Keratinocyte (primary cell): ENCODE measurements at regions not wholly inside any gene's neighbourhood (a gene's known extent, or its start where the extent isn't known, plus 50 kb on each side); places are given as distances from the start of the nearest gene placed in this dataset.
"Not testable (repeated sequence)": the region's sequence is repeated elsewhere in the genome, so short reads cannot be mapped to it uniquely, and the experiment has no call there.

Experiments used
- DNase-seq: peaks from one replicate; pipeline ENCODE4 v3.0.0-alpha.2; 2011; ENCODE audit warnings: low read depth, missing footprints, low spot score
- FAIRE-seq: peaks from 2 replicates; lab custom pipeline; 2011; peaks lifted over from hg19 to GRCh38; lab: Jason Lieb, UNC
- H2AFZ ChIP-seq: 2 replicates; pipeline ENCODE4 v1.6.0; 2012; ENCODE audit warnings: low read length, control low read depth, inconsistent platforms; ENCODE audit not compliant: control insufficient read depth
- H3K27ac ChIP-seq: 2 replicates; pipeline ENCODE4 v1.5.1; 2011; ENCODE audit warnings: low read length; ENCODE audit not compliant: control insufficient read depth, insufficient read depth
- H3K27me3 ChIP-seq: 3 replicates; pipeline ENCODE4 v1.6.0; 2011; ENCODE audit warnings: low read length; ENCODE audit not compliant: control insufficient read depth, insufficient read depth; ENCODE audit errors: extremely low read depth
- H3K36me3 ChIP-seq, 2 experiments: 2 replicates in 1 of 2; 3 replicates in 1 of 2; pipeline ENCODE4 v1.5.1; 2011; ENCODE audit warnings: low read length in 2 of 2, mild to moderate bottlenecking in 1 of 2; ENCODE audit not compliant: control insufficient read depth in 2 of 2, insufficient read depth in 2 of 2; ENCODE audit errors: extremely low read depth in 1 of 2
- H3K4me1 ChIP-seq: 3 replicates; pipeline ENCODE4 v1.5.1; 2011; ENCODE audit warnings: low read length; ENCODE audit not compliant: control insufficient read depth, insufficient read depth; ENCODE audit errors: extremely low read depth
- H3K4me2 ChIP-seq: 3 replicates; pipeline ENCODE4 v1.6.0; 2011; ENCODE audit warnings: low read depth, low read length; ENCODE audit not compliant: control insufficient read depth, insufficient read depth; ENCODE audit errors: extremely low read depth
- H3K4me3 ChIP-seq, 3 experiments: fragments of 200-600 bp in 1 of 3; sonication (generic) in 1 of 3; 2 replicates in 2 of 3; 3 replicates in 1 of 3; pipeline ENCODE4 v1.5.1; 2011 to 2016; ENCODE audit warnings: low read length in 3 of 3, mild to moderate bottlenecking in 3 of 3, control low read depth in 2 of 3, inconsistent platforms in 1 of 3, low read depth in 1 of 3, mixed read lengths in 1 of 3, mixed run types in 1 of 3, moderate library complexity in 1 of 3; ENCODE audit not compliant: control insufficient read depth in 2 of 3, insufficient read depth in 2 of 3; ENCODE audit errors: extremely low read depth in 1 of 3
- H3K79me2 ChIP-seq: 2 replicates; pipeline ENCODE4 v1.6.0; 2012; ENCODE audit warnings: low read length; ENCODE audit not compliant: control insufficient read depth, insufficient read depth
- H3K9ac ChIP-seq: 3 replicates; pipeline ENCODE4 v1.6.0; 2011; ENCODE audit warnings: low read length; ENCODE audit not compliant: control insufficient read depth, insufficient read depth; ENCODE audit errors: extremely low read depth
- H3K9me1 ChIP-seq: 3 replicates; pipeline ENCODE4 v1.6.0; 2011; ENCODE audit warnings: low read length; ENCODE audit not compliant: control insufficient read depth, insufficient read depth; ENCODE audit errors: extremely low read depth
- H3K9me3 ChIP-seq: 2 replicates; pipeline ENCODE4 v1.5.1; 2012; ENCODE audit warnings: low read depth, low read length; ENCODE audit not compliant: control insufficient read depth
- H4K20me1 ChIP-seq: 3 replicates; pipeline ENCODE4 v1.6.0; 2011; ENCODE audit warnings: low read length; ENCODE audit not compliant: control insufficient read depth, insufficient read depth; ENCODE audit errors: extremely low read depth
- CTCF ChIP-seq, 3 experiments: IDR thresholded peaks in 1 of 3; conservative IDR thresholded peaks in 1 of 3; optimal IDR thresholded peaks in 1 of 3; 2 replicates in 2 of 3; 3 replicates in 1 of 3; pipeline versions ENCODE3 to v1.5.1; 2011; ENCODE audit warnings: low read length in 3 of 3, mild to moderate bottlenecking in 3 of 3, moderate library complexity in 2 of 3, control low read depth in 1 of 3, inconsistent platforms in 1 of 3; ENCODE audit not compliant: insufficient read depth in 2 of 3; ENCODE audit errors: extremely low read depth in 1 of 3
- EZH2 ChIP-seq: IDR thresholded peaks from one replicate; pipeline ENCODE4 v1.6.1; 2012; ENCODE audit warnings: inconsistent platforms, mild to moderate bottlenecking, low read length, moderate library complexity
- dilution Hi-C: fragments of 300-500 bp; cut with MboI; formaldehyde crosslinking; loops from one replicate; pipeline ENCODE4 v1.7.0; 2020; ENCODE audit warnings: low sequenced_read_pairs; ENCODE audit not compliant: extremely low pct_ligation_motif_present

GRCh38 chr2:15758848-15759247 is 167.2 kb downstream of the DDX1 start:
- H3K9ac ChIP-seq = no peak overlapping the region
- H3K4me2 ChIP-seq = no peak overlapping the region
- no peaks in the 10 kb centered on the region for H3K9me1 ChIP-seq
- TF ChIP-seq CTCF (optimal IDR thresholded peaks at IDR 0.05 in 1 of 3, IDR thresholded peaks at IDR 0.05 in 1 of 3, conservative IDR thresholded peaks at IDR 0.05 in 1 of 3; ENCODE audit: extremely low read depth in 1 of 3, insufficient read depth in 2 of 3, low read length in 3 of 3) = no peak
- no peaks in the 10 kb centered on the region for H3K79me2 ChIP-seq
- DNase-seq (no peak), FAIRE-seq (no peak)
- H3K4me1 ChIP-seq = no peaks in the 10 kb centered on the region
- H3K4me3 ChIP-seq = no peak overlapping the region
- no peaks in the 10 kb centered on the region for H3K36me3 ChIP-seq
- no peak overlapping the region for H3K27ac ChIP-seq
- dilution Hi-C loops = no loop called here
- no peaks in the 10 kb centered on the region for H3K9me3 ChIP-seq
- no peaks in the 10 kb centered on the region for H4K20me1 ChIP-seq
- no peaks in the 10 kb centered on the region for H3K27me3 ChIP-seq
- H2AFZ ChIP-seq = no peak overlapping the region

GRCh38 chr2:15759385-15759784 is 167.7 kb downstream of the DDX1 start:
- DNase-seq = no peak

GRCh38 chr2:15759791-15760190 is 168.1 kb downstream of the DDX1 start:
- DNase-seq, H3K27ac ChIP-seq, H2AFZ ChIP-seq, H3K79me2 ChIP-seq, dilution Hi-C loops, H3K9me3 ChIP-seq, H4K20me1 ChIP-seq, H3K4me3 ChIP-seq, H3K9me1 ChIP-seq, H3K36me3 ChIP-seq, FAIRE-seq, H3K4me1 ChIP-seq, H3K9ac ChIP-seq, H3K4me2 ChIP-seq, H3K27me3 ChIP-seq: not testable (repeated sequence)

More at GRCh38 chr2:15759385-15759784, 167.7 kb downstream of the DDX1 start:
- TF ChIP-seq CTCF (optimal IDR thresholded peaks at IDR 0.05 in 1 of 3, IDR thresholded peaks at IDR 0.05 in 1 of 3, conservative IDR thresholded peaks at IDR 0.05 in 1 of 3; ENCODE audit: extremely low read depth in 1 of 3, insufficient read depth in 2 of 3, low read length in 3 of 3) (no peak), EZH2 (no peak)
- Histone ChIP-seq H3K4me1 (no peaks in the 10 kb centered on the region), H3K9me3 (no peaks in the 10 kb centered on the region), H3K9me1 (no peaks in the 10 kb centered on the region), H2AFZ (no peak overlapping the region), H3K4me2 (no peak overlapping the region), H3K9ac (no peak overlapping the region), H3K36me3 (no peaks in the 10 kb centered on the region), H3K27me3 (no peaks in the 10 kb centered on the region), H3K27ac (no peak overlapping the region), H4K20me1 (no peaks in the 10 kb centered on the region), H3K79me2 (no peaks in the 10 kb centered on the region), H3K4me3 (no peak overlapping the region)
- dilution Hi-C loops = no loop called here
- no peak for FAIRE-seq
